GM18951 (cell line): ENCODE measurements at regions not wholly inside any gene's neighbourhood (a gene's known extent, or its start where the extent isn't known, plus 50 kb on each side); places are given as distances from the start of the nearest gene placed in this dataset.

ENCODE experiments used
- POLR2A ChIP-seq: IDR thresholded peaks from 4 replicates; pipeline ENCODE4 v1.6.1; 2011; ENCODE audit warnings: mild to moderate bottlenecking; ENCODE audit not compliant: insufficient read length, insufficient read depth; ENCODE audit errors: extremely low read depth
- in situ Hi-C: fragments of 300-500 bp; cut with MboI; formaldehyde crosslinking; loops from one replicate; pipeline ENCODE4 v1.12.0; 2022; ENCODE audit warnings: low sequenced_read_pairs, mixed read lengths, inconsistent platforms; ENCODE audit not compliant: unreplicated experiment

GRCh38 chr7:155901176-155901575, 88.9 kb upstream of the SHH start:
- in situ Hi-C loops: no loop called here
- TF ChIP-seq POLR2A: no peak

GRCh38 chr7:155899596-155899995, 87.3 kb upstream of the SHH start:
- no peak for TF ChIP-seq POLR2A
- in situ Hi-C loops: no loop called here

GRCh38 chr7:155897758-155898386, 85.6 kb upstream of the SHH start:
- no peak for TF ChIP-seq POLR2A
- in situ Hi-C loops: no loop called here

GRCh38 chr7:155896531-155897263, 84.4 kb upstream of the SHH start:
- in situ Hi-C loops: no loop called here

GRCh38 chr7:155893664-155894063, 81.4 kb upstream of the SHH start:
- in situ Hi-C loops: no loop called here
- TF ChIP-seq POLR2A: no peak

More at GRCh38 chr7:155896531-155897263, 84.4 kb upstream of the SHH start:
- no peak for TF ChIP-seq POLR2A

- no peak for TF ChIP-seq POLR2A
- in situ Hi-C loops: no loop called here
Observed at GRCh38 chr7:155893176-155893575, 80.9 kb upstream of the SHH start.

GRCh38 chr7:155889636-155890511, 77.6 kb upstream of the SHH start:
- in situ Hi-C loops: no loop called here
- TF ChIP-seq POLR2A: no peak

DNA sequence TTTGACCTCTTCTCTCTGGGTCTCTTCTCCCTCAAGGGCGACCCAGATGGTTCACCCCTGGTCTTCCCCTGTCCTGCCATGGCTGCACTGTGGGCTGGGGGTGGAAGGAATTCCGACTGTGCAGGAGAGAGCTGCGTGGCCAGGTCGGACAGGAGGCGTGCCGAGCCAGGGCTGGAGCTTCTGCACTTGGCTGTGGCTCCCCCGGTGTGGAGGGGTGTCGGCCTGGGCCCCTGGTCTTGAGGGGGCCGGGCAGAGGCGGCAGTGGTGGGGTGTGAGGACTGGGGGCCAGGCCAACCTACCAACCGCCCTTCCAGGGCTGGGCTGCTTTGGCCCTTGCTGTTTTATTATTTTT, 74.9 kb upstream of the SHH start:
- no peak for TF ChIP-seq POLR2A
- in situ Hi-C loops: no loop called here

DNA sequence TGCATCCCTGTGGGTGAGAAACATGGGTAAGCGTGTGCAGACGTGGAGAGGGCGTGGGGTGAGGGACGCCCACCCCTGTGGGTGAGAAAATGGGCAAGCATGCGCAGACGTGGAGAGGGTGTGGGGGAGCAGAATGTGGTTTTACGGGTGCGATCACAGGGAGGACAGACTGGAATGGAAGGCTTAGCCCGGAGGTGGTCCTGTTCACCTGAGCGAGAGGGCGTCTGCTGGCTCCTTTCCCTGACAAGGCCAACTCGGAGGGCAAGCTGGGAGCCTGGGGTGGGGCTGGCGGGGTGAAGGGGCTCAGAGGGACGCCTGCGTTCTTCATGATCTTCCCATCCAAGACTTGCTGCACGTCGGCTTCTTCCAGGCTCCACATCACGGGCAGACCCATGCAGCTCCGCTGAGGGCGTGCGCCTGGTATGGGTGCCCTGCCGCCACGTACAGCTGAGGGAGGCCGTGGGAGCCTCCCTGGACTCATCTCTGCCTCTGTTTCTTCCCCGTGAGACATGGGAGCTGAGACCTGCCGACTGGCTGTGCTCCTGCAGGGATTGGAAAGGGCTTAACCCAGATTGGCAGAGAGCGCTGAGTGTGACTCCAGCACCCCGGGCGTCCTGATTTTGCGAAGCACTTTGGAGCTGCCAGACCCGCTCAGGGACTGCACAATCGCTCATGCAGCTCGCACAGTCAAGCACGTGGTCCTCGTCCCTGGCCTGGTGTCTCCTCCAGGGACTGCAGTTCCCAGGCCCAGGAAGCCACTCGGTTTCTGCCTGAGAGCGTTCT, 74.3 kb upstream of the SHH start:
- no peak for TF ChIP-seq POLR2A
- in situ Hi-C loops: no loop called here

GRCh38 chr7:155885167-155886155, 73.2 kb upstream of the SHH start:
- TF ChIP-seq POLR2A: no peak
- in situ Hi-C loops: no loop called here

GRCh38 chr7:155884225-155885166, 72.2 kb upstream of the SHH start:
- TF ChIP-seq POLR2A: no peak
- in situ Hi-C loops: no loop called here
